GM19035 (cell line): ENCODE measurements at regions not wholly inside any gene's neighbourhood (a gene's known extent, or its start where the extent isn't known, plus 50 kb on each side); places are given as distances from the start of the nearest gene placed in this dataset.

Experiments
- ATAC-seq: cut with Tn5 transposase; IDR thresholded peaks from one replicate; pipeline ENCODE4 v1.9.1; 2021; ENCODE audit not compliant: unreplicated experiment

- no peak for ATAC-seq
These were observed 1513.0 kb downstream of the TBC1D22A start for GRCh38 chr22:48275412-48275811.

DNA sequence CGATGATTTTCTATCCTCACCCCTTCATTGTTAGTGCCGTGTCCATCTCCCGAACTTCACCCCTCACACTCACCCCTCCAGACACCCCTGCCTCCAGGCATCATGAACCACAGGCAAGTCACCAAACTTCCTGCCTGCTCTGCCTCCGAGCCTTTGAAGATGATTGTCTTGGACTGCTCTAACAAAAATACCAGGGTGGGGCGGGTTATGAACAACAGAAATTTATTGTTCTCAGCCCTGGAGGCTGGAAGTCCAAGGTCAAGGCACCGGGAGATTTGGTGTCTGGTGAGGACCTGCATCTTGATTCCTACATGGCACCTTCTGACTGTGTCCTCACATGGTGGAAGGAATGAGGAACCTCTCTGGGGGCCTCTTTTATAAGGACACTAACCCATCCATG, 1508.3 kb downstream of the TBC1D22A start:
- ATAC-seq = no peak

DNA sequence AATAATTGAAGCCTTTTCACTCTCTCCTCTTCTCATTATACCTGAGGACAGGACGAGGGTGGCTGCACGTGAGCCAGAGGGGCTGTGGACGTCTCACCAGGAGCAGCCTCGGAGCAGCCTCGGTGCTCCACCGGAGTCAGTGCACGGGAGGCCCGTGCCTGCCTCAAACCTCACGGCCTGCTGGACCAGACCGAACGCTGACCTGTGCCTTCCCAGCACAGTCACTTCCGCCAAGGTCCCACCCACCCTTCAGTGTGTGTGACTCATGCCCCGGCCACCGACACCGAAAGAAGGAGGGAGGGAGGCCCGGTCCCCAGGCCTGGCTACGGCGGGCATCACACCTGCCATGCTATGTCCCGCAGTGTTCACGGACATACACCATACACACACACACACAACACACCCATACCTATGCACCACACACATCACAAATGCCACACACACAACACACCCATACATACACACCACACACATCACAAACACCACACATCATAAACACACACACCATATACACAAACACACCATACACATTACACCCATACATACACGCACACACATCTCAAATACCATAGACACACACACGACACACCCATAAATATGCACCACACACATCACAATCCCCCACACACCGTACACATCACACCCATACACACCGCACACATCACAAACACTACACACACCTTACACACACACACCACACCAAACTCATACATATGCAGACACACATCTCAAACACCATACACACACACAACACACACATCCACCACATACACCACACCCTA, 1506.5 kb downstream of the TBC1D22A start:
- no peak for ATAC-seq

DNA sequence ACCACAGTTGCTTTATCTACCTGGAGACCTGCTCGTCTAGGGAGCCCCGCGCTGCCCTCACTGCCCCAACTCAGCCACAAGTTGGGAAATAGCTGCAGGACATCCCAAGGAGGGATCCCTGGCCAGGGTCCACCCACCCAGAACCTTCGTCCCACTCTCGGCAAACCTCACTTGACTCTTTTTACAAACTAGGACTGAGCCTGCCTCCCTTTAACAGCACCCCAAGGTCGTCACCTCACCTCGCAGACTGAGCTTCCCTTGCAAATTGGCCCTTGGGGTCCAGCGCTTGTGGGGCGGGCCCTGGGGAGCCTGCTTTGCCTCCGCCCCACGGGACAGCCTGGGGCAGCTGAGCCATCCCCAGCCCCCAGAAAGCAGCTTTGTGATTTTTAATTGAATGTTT, 1505.8 kb downstream of the TBC1D22A start:
- no peak for ATAC-seq

DNA sequence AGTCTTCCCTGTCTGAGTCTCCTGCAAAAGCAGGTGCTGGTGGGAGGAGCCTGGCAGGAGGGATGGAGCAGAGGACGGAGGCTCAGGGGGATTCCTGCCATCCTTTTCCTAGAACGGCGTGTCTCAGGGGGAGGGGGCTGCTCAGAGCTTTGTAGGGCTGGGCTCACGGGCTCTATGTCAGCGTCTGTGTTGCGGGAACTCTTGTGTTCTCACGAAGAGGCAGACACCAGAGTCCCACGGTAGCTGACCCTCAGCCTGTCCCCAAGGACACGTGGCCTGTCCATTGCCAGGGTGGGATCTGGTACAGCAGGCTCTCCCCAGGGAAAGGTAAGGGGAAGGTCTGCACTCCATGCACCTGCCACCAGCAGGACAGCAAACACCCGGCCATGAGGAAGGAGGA, 1505.2 kb downstream of the TBC1D22A start:
- ATAC-seq = no peak

GRCh38 chr22:48265000-48265625, 1502.7 kb downstream of the TBC1D22A start:
- ATAC-seq = no peak

DNA sequence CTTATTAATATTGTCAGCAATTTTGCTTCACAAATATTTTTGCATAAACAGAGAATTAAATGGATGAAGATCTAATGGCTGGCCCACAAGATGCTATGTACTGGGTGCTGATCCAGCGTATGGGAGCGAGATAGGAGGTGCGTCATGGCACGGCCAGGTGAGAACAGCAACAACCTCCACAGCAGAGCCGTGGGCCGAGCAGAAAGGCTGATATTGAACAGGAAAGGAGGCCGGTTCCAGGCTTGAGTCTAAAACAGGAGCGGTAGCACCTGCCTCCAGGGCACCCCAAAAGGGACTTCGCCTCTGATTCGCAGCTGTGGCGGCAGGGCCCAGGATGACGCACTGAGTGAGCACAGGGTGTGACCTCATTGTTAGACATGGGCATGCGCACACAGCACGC, 1502.1 kb downstream of the TBC1D22A start:
- no peak for ATAC-seq

- ATAC-seq = no peak
These were observed 1501.4 kb downstream of the TBC1D22A start for GRCh38 chr22:48263791-48264351.

- ATAC-seq = no peak
These were observed 1500.9 kb downstream of the TBC1D22A start for GRCh38 chr22:48263431-48263765.

GRCh38 chr22:48262596-48263430, 1500.4 kb downstream of the TBC1D22A start:
- ATAC-seq = no peak

DNA sequence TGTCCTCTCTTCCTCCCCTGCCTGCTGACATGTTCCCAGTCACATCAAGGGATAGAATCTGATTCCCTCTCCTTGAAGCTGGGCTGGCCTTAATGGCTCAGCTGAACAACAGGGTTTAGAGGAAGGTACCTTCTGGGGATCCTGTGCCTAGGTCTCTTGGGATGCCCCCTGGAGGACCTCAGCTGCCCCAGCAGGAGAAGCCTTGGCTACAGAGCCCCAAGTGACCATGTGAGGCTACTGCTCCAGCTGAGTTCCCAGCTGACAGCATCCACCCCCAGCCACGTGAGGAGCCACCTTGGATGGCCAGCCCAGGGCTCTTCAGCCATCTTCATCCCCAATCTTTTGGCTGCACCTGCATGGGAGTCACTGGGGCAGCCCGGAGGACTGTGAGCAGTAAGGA, 1499.3 kb downstream of the TBC1D22A start:
- no peak for ATAC-seq

- no peak for ATAC-seq
These were observed 1498.7 kb downstream of the TBC1D22A start for GRCh38 chr22:48261048-48261621.

DNA sequence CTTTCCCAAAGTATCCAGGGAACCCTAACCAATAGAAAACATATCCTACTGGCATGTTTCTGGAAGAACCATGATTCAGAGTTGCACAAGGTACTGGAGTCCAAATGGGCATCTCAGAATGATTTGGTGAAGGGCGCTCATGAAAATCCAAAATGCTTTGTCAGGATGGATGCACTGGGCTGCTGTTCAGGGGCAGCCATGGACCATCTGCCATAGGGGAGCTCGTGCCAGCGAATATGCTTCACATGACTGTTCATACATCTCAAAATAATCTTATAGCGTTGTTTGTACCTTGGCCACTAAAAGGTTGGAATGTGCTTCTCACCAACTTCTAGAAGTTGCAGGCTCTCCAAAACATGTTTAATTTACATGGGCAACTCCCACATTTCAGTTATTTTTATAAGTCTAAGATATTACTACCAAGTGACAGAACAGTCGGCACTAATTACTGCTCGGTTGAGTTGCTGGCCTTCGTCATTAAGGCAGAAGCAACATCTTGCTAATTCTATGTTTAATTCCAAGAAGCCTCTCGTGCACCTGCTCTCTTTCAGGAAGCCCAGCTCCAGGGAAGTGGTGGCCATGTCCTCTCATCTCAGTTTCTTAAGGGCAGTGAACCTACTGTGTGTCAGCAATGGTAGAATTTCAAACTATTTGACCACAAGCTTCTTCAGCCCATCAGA, 1497.7 kb downstream of the TBC1D22A start:
- no peak for ATAC-seq

GRCh38 chr22:48258811-48259210, 1496.4 kb downstream of the TBC1D22A start:
- ATAC-seq = no peak

GRCh38 chr22:48258064-48258701, 1495.7 kb downstream of the TBC1D22A start:
- no peak for ATAC-seq

GRCh38 chr22:48257685-48258055, 1495.2 kb downstream of the TBC1D22A start:
- no peak for ATAC-seq

GRCh38 chr22:48256776-48257684, 1494.6 kb downstream of the TBC1D22A start:
- no peak for ATAC-seq

DNA sequence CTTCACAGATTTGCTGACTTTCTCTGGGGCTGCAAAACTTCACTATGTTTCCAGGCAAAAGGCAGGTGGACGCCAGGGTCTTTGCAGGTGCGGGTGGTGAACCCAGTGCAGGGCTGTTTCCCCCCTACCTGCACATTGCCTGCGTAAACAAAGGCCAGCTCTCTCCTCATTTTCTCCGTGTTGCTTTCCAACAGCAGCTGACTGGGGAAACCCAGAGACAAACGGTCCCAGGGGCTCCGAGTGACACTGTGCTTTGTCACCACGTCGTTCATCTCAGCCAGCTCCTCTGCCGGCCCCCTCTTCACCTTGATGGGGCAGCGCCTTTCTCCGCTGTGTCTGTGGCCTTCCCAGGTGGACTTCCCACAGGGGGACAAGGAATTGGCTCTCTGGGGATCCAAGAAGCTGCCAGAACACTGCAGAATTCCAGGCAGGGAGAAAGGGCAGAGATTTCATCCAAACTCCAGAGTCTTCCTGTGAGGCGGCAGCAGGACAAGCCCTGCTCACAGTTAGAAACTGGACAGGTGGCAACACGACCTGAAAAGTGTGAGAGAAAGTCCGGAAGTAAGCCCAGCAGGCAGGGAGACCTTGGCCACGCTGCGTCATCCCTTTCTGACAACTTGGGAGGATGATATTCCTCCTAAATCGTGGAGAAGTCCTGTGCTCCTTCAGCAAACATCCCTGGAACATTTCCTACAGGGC, 1493.7 kb downstream of the TBC1D22A start:
- no peak for ATAC-seq
